DMS79 treated with DMSO at 0.1 percent for 48 hours (cell line): ENCODE measurements at regions not wholly inside any gene's neighbourhood (a gene's known extent, or its start where the extent isn't known, plus 50 kb on each side); places are given as distances from the start of the nearest gene placed in this dataset.

Experiments used
- DNase-seq: peaks from one replicate; lab custom pipeline; 2025; lab: John Stamatoyannopoulos, UW

DNA sequence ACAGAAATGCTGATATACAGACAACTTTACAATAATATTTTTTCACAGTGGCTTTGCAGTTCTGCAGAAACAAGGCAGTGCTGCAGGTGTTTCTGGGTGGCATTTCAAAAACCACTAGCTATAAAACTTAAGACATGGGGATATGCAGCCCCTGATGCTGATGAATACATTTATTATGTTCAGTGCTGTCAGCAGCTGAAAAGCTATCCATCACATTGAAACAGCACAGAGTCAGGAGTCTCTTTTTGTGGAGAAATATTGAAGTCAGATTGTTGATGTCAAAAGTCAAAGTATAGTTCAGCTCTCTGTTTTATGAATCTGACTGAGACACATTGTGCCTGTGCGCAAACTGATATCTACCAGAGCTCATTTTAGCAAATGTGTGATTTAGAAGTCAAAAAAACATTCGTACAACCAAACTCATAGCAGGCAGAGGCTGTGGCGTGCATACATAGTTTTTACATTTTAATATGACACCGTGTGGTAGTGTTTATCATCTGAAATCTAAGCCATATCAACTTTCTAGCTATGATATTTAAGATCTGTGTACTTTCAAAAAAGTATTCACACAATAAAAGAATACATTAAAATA, 467.6 kb downstream of the PRKD1 start:
- DNase-seq, result no peak

DNA sequence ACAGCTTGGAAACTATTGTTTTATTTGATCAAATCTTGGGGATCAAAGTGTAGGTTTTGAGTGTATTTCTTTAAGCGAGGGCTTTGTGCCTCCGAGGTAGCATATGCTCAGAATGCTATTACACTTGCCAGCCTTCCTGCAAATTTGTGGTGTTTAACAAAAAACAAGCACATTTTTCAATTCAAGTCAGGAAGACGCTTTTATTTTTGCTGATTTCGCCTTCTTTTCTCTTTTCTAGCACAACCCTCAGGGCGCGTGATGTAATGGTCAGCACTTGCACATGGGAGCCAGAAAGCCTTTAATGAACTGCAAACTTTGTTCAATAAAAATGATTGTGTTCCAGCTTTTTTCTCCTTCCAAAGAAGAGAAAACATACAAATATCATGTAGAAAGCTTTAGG, 466.5 kb downstream of the PRKD1 start:
- DNase-seq, result no peak

DNA sequence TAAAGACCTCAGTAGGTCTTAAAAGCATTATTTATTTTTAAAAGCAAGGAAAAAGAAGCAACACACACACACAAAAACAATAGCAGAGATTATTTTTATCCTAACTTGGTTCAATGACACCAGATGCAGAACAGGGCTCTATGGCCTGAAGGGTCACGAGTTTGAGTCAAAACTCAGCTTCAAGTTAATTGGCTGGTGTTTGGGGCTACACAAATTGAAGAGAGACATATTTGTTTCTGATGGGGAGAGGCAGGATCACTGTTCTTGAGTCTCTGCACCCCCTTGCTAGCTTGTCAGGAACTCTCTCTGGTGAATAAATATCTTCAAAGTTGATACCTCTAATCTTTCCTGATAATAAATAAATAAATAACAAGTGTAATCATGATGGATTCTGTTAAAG, 466.1 kb downstream of the PRKD1 start:
- no peak for DNase-seq

DNA sequence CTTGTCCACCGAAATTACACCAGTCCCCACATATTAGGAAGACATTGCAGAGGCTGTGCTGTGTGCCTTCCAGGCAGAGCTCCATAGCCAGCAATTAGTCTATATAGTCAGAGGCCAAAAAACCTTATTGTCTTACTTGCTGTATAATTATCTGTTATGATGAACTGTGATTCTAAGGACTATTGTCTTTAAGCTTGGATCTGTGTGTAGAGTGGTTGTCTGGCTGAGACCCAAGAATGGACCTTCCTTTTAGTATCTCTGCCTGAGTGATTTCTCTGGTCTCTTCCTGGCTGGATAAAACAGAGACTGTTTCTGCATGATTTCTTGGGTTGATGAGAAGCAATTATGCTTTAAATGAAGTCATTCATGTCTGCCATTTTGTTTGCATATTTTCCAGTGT, 465.3 kb downstream of the PRKD1 start:
- DNase-seq, result peak; percentile 35

DNA sequence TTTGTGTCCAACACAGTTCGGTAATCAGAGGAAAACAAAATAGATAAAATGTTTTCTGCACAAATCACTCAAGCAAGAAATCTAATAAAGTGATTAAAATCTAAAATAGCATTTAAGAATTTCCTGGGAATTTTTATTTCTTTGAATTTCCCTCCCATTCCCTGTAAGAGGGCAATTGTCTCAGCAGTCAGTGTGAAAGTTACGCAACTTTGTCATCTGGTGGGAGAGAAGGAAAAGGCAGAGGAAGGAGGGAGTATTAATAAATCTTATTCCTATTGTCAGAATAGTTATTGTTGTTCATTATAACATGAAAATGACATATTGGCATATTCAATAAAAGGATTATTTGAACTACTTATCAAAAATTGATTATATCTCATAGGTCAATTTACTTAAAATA, 464.9 kb downstream of the PRKD1 start:
- no peak for DNase-seq

DNA sequence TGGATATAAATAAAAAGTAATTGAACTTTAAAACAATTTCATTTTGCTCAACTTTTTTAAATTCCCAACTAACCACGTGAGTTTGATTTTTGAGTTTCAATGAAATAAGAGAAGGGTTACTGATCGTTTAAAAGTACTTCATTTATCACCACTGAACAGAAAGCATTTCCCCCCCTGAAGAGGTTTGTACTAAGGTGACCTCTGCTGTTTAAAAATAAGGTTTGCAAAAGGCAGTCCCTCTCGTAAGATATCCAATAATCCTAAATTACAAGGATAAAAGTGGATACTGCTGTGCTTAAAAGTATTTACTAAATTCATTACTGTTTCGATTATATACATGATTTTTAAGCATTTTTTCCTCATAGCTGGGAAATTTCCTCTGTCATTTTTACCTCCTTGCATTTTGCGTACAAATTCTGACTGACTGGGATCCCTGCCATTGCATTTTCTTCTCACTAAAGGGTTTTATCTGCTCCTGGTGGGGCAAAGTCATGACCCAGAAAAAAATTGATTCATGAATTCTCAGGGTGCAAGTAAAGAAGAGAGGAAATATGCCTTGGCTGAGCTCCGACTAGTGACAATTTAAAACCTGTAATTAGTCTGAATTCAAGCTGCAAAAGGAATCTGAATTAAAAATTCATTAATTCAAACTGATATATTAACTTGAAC, 463.8 kb downstream of the PRKD1 start:
- no peak for DNase-seq

DNA sequence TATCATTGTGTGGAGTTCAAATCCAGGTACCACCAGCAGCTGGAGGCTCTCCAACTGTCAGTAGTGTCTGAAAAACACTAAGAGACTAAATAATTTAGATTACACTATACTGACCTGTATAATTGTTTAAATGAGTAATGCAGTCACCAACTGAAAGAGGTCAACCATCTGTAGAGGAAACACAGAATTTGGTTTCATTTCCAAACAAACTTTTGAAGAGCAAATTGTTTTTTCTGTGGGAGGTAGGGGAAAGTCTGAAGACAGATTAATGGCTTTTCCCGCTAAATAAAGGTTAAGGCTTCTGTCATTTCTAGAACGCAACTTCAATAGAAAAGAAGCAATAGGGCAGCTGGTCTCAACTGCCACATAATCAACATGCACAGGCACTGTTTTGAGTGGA, 462.6 kb downstream of the PRKD1 start:
- no peak for DNase-seq

DNA sequence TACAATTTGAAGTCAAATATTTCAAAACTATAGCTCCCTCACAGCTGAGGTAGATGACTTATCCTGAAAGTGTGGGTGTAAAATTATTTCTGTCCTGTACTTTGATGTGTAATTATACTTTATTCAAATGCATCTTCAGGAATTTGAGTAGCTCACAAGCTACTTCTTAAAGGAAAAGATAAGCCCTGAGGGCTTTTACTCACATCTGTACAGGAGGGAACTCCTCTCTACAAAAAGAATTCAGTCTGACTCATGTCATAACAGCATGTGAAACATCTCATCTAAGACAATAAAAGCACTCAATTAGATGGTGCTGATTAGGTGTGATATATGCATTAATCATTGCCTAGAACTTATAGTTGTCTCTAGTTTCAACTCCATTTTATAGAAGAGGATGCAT, 452.0 kb downstream of the PRKD1 start:
- no peak for DNase-seq

DNA sequence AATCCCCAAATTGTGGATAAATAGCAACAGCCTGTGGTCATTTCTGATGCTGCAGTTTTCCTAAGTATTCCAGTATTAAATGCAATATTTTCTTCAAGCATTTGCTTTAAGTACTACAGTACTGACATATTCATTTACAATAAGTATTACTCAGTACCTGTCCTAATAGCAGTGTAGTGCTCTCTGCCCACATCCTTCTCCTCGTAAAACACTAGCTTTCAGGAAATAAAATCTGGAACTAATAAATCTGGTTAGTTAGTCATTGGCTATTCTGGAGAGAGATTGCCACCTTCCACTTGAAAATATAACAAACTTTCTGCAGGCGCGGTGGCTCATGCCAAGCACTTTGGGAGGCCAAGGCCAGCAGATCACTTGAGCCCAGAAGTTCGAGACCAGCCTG, 441.5 kb downstream of the PRKD1 start:
- DNase-seq, result no peak

DNA sequence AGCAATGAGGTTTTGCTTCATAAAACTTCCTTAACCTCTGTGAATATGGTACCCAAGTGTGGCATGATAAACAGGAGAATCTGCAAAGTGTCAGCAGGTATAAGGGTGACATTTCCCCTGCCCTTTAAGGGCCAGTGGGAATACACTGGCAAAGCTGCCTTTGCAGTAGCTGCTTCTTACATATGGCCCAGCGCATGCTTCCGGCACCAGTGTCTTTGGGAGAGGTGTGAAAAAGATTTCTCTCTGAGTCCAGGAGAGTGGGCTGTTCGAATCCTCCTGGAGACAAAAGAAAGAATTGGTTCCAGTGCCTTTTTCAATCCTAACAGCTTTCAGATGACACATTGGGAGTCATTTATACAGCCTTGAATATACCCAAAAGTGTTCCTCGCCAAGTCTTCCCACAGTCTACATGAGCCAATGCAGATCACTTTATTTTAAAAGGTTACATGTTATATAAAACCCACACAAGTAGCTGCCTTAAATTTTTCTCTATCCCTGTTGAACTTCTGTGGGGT, 437.7 kb downstream of the PRKD1 start:
- no peak for DNase-seq

DNA sequence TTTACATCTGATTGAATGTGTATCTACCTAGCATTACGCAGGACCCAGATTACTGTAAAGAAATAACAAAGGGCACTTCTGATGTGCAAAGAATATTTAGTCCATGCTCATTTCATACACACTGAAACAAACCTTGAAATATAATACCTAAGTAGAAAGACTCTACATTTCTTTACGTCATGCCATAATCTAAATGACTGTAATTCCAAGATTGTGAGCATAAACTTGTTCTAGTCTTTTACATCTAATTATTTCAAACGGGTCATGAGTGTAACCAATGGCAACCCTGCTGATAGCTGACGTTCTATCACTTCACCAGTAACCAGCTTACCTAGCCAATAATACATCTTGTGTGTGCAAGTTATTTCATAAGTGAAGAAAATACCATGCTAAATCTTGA, 433.8 kb downstream of the PRKD1 start:
- DNase-seq, result no peak

DNA sequence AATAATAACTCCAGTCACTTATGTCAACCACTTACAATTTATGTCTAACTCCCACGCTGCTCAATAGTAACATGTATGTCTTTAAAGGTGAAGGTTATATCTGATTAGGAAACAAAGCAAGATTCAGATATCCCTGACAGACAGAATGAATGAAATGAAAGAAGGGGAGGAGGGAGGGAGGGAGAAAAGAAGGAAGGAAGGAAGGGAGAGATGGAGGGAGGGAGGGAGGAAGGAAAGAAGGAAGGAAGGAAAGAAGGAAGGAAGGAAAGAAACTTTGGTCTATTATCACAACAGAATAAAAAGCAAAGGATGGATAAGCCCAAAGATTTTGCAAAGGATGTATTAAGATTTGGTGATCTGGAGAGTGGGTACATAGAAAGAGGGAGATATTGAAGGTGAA, 433.3 kb downstream of the PRKD1 start:
- no peak for DNase-seq

DNA sequence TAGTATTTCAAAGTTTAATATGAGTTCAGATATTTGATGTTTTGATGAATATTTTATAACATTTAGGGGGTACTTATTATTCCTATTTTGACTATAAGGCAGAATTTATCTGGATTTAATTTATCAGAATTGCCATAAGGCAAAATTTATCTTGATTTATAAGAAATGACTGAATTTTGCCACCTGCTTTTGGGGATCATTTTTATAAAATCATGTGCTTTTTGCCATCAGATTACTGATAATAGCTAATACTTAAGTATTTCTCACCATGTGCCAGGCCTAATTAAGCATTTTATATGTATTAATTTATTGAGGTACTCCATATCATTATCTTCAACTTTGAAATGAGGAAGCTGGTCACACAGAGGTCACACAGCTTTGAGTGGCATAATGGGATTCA, 423.7 kb downstream of the PRKD1 start:
- DNase-seq, result no peak

DNA sequence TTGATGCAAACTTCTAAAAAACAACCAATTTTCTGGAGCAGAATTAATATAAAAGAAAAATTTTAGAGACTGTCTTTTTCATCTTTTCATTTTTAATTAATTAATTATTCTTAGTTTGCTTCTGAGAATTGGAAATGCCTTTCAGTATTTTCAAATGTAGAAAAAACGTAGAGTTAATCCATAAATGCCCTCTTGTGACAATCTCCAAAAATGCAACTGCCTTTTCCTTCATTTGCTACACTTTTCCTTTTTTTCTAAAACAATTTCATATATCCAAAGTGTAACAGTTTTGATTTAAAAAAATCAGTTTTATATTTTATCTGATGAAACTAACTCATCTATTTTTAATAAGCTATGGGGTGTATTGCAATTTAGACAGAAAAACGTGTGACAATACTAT, 409.3 kb downstream of the PRKD1 start:
- DNase-seq, result no peak

DNA sequence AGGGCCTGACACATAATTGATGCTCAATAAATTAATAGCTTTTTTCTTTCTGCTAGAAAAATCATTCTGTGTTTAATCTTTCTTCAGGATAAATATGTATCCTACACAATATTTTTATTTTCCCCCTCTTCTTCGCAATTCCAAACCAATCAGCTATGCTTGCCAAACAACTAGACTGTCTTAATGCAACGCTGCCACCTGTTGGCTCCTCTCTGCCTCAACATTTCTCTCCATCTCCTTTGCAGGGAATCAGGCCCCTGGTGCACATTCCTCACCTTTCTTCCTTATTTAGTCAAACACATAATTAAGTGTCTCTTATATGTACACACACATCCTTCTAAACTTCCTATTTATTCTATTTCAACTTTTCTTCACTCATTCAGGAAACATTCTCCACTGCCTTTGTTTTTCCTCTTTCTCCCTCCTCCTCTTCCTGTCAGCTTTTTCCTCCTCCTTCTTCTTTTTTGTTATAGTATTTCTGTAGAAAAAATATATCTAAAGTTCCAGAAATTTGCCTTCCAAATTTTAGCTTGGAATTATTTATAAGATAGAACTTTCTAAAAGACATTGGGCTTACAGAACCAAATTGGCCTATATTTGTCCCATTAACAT, 406.0 kb downstream of the PRKD1 start:
- DNase-seq, result no peak
